HL-60 (cell line): ENCODE measurements at regions not wholly inside any gene's neighbourhood (a gene's known extent, or its start where the extent isn't known, plus 50 kb on each side); places are given as distances from the start of the nearest gene placed in this dataset.

Source experiments
- DNase-seq, 2 experiments: peaks; one replicate each; pipeline ENCODE4 v3.0.0-alpha.2; 2010 to 2020; ENCODE audit warnings: low read depth in 1 of 2, low spot score in 1 of 2
- H3K27ac ChIP-seq: fragments of 250-450 bp; sonication (Bioruptor Pico); replicated peaks from 2 replicates; pipeline ENCODE4 v1.5.1; 2020; ENCODE audit warnings: mild to moderate bottlenecking, moderate library complexity
- H3K27me3 ChIP-seq: fragments of 250-450 bp; sonication (Bioruptor Pico); 2 replicates; pipeline ENCODE4 v1.5.1; 2021; ENCODE audit warnings: mild to moderate bottlenecking, moderate library complexity; ENCODE audit not compliant: insufficient read depth, poor library complexity, severe bottlenecking
- H3K4me3 ChIP-seq: replicated peaks from 2 replicates; pipeline ENCODE4 v1.5.1; 2011; ENCODE audit warnings: mild to moderate bottlenecking, control low read depth, low read length; ENCODE audit not compliant: insufficient read depth
- CTCF ChIP-seq: IDR thresholded peaks from one replicate; pipeline ENCODE4 v1.5.1; 2011; ENCODE audit warnings: low read length, control low read depth, inconsistent platforms; ENCODE audit not compliant: insufficient read depth
- GABPA ChIP-seq: IDR thresholded peaks from 2 replicates; pipeline ENCODE4 v1.6.1; 2012; ENCODE audit warnings: low read depth
- POLR2AphosphoS5 ChIP-seq: IDR thresholded peaks from 2 replicates; pipeline ENCODE4 v1.6.1; 2012; ENCODE audit warnings: low read depth
- REST ChIP-seq: IDR thresholded peaks from 2 replicates; pipeline ENCODE4 v1.6.1; 2012; ENCODE audit warnings: low read depth; ENCODE audit not compliant: insufficient replicate concordance
- SPI1 ChIP-seq: IDR thresholded peaks from 2 replicates; pipeline ENCODE4 v1.6.1; 2012; ENCODE audit warnings: low read depth, mild to moderate bottlenecking, borderline replicate concordance

- no peak overlapping the region for H3K27ac ChIP-seq
- peaks cover 2% of the 10 kb centered on the region for H3K27me3 ChIP-seq
- no peak for DNase-seq
- TF ChIP-seq POLR2AphosphoS5 (no peak), GABPA (no peak), REST (no peak), SPI1 (no peak), CTCF (no peak)
- H3K4me3 ChIP-seq = no peak overlapping the region
These were observed 92.4 kb upstream of the TSC22D2 start for GRCh38 chr3:150315721-150316120.

GRCh38 chr3:150314248-150315004, 93.7 kb upstream of the TSC22D2 start:
- TF ChIP-seq GABPA = no peak
- TF ChIP-seq POLR2AphosphoS5 = no peak
- no peak for TF ChIP-seq CTCF
- TF ChIP-seq SPI1 = no peak
- no peak for TF ChIP-seq REST
- H3K4me3 ChIP-seq = no peak overlapping the region
- no peak overlapping the region for H3K27ac ChIP-seq
- peaks cover 2% of the 10 kb centered on the region for H3K27me3 ChIP-seq
- DNase-seq = no peak

- Histone ChIP-seq H3K27me3 (peaks cover 2% of the 10 kb centered on the region), H3K4me3 (no peak overlapping the region), H3K27ac (no peak overlapping the region)
- TF ChIP-seq CTCF = no peak
- no peak for TF ChIP-seq POLR2AphosphoS5
- TF ChIP-seq SPI1 = no peak
- TF ChIP-seq GABPA = no peak
- TF ChIP-seq REST = no peak
- no peak for DNase-seq
These were observed 96.0 kb upstream of the TSC22D2 start for GRCh38 chr3:150312018-150312657.
